ENCODE measurements at regions not wholly inside any gene's neighbourhood (a gene's known extent, or its start where the extent isn't known, plus 50 kb on each side); places are given as distances from the start of the nearest gene placed in this dataset.

- Histone ChIP-seq H3K9me3 (no peaks in the 10 kb centered on the region), H3K27me3 (no peaks in the 10 kb centered on the region), H3K36me3 (no peaks in the 10 kb centered on the region), H3K4me1 (no peaks in the 10 kb centered on the region), H3K4me3 (no peak overlapping the region), H3K27ac (no peak overlapping the region)
- TF ChIP-seq CTCF (IDR thresholded peaks at IDR 0.05) = no peak
- TF ChIP-seq EP300 (IDR thresholded peaks at IDR 0.05) = no peak
- TF ChIP-seq POLR2A (IDR thresholded peaks at IDR 0.05) = no peak
- DNase-seq (ENCODE audit: low spot score in 2 of 2) = no peak
- 58 to 71% methylated on average over 3 of the region's 3 CpGs for WGBS, 2 donors
Measured at GRCh38 chr5:174545926-174546325, 178.5 kb upstream of the MSX2 start.

- no peaks in the 10 kb centered on the region for H3K27me3 ChIP-seq
- TF ChIP-seq POLR2A (IDR thresholded peaks at IDR 0.05) (no peak), EP300 (IDR thresholded peaks at IDR 0.05) (no peak), CTCF (IDR thresholded peaks at IDR 0.05) (no peak)
- H3K4me1 ChIP-seq = no peaks in the 10 kb centered on the region
- H3K4me3 ChIP-seq = no peak overlapping the region
- no peaks in the 10 kb centered on the region for H3K36me3 ChIP-seq
- WGBS, 2 donors = 74 to 82% methylated on average over 7 of the region's 7 CpGs
- no peak for DNase-seq (ENCODE audit: low spot score in 2 of 2)
- no peak overlapping the region for H3K27ac ChIP-seq
- H3K9me3 ChIP-seq = no peaks in the 10 kb centered on the region
Measured at GRCh38 chr5:174547814-174548213, 176.6 kb upstream of the MSX2 start.

- DNase-seq (ENCODE audit: low spot score in 2 of 2) = no peak
- Histone ChIP-seq H3K27ac (no peak overlapping the region), H3K27me3 (no peaks in the 10 kb centered on the region), H3K9me3 (no peaks in the 10 kb centered on the region), H3K4me3 (no peak overlapping the region), H3K4me1 (no peaks in the 10 kb centered on the region), H3K36me3 (no peaks in the 10 kb centered on the region)
- 35 to 54% methylated on average over 5 of the region's 5 CpGs for whole genome bisulfite sequencing, 2 donors
- no peak for TF ChIP-seq CTCF (IDR thresholded peaks at IDR 0.05)
- TF ChIP-seq POLR2A (IDR thresholded peaks at IDR 0.05) = no peak
- TF ChIP-seq EP300 (IDR thresholded peaks at IDR 0.05) = no peak
Measured at GRCh38 chr5:174549254-174549653, 175.1 kb upstream of the MSX2 start.

GRCh38 chr5:174550026-174550425 lies 174.4 kb upstream of the MSX2 start:
- Histone ChIP-seq H3K4me3 (no peak overlapping the region), H3K4me1 (no peaks in the 10 kb centered on the region), H3K27me3 (no peaks in the 10 kb centered on the region), H3K36me3 (no peaks in the 10 kb centered on the region), H3K27ac (no peak overlapping the region), H3K9me3 (no peaks in the 10 kb centered on the region)
- 68 to 76% methylated on average over 6 of the region's 6 CpGs for WGBS, 2 donors
- DNase-seq (ENCODE audit: low spot score in 2 of 2) = no peak
- TF ChIP-seq EP300 (IDR thresholded peaks at IDR 0.05) (no peak), CTCF (IDR thresholded peaks at IDR 0.05) (no peak), POLR2A (IDR thresholded peaks at IDR 0.05) (no peak)

- TF ChIP-seq EP300 (IDR thresholded peaks at IDR 0.05) (no peak), POLR2A (IDR thresholded peaks at IDR 0.05) (no peak), CTCF (IDR thresholded peaks at IDR 0.05) (no peak)
- Histone ChIP-seq H3K27ac (no peak overlapping the region), H3K4me3 (no peak overlapping the region), H3K9me3 (no peaks in the 10 kb centered on the region), H3K36me3 (no peaks in the 10 kb centered on the region), H3K4me1 (no peaks in the 10 kb centered on the region), H3K27me3 (no peaks in the 10 kb centered on the region)
- 72 to 80% methylated on average over 8 of the region's 8 CpGs for WGBS, 2 donors
- no peak for DNase-seq (ENCODE audit: low spot score in 2 of 2)
Measured at GRCh38 chr5:174552428-174552827, 172.0 kb upstream of the MSX2 start.

Measured in tibial nerve (tissue), 4 donors.